IgD-negative memory B cell (primary cell): ENCODE measurements at regions not wholly inside any gene's neighbourhood (a gene's known extent, or its start where the extent isn't known, plus 50 kb on each side); places are given as distances from the start of the nearest gene placed in this dataset.

Source experiments
- H3K27ac Mint-ChIP-seq, 3 donors: one replicate each; pipeline ENCODE4 v1.8.0; 2020 to 2022; ENCODE audit warnings: mild to moderate bottlenecking in 3 of 3, mixed read lengths in 3 of 3, moderate library complexity in 1 of 3
- H3K27me3 Mint-ChIP-seq: one replicate; pipeline ENCODE4 v1.8.0; 2021; ENCODE audit warnings: mixed read lengths
- H3K36me3 Mint-ChIP-seq: one replicate; pipeline ENCODE4 v1.8.0; 2020; ENCODE audit warnings: mild to moderate bottlenecking, mixed read lengths
- H3K4me1 Mint-ChIP-seq, 3 donors: one replicate each; pipeline ENCODE4 v1.8.0; 2020 to 2022; ENCODE audit warnings: mixed read lengths in 3 of 3, mild to moderate bottlenecking in 1 of 3
- H3K4me3 Mint-ChIP-seq, 4 donors: one replicate each; pipeline ENCODE4 v1.8.0; 2020 to 2022; ENCODE audit warnings: mild to moderate bottlenecking in 4 of 4, mixed read lengths in 4 of 4, moderate library complexity in 3 of 4
- H3K9me3 Mint-ChIP-seq, 3 donors: one replicate each; pipeline ENCODE4 v1.8.0; 2020 to 2021; ENCODE audit warnings: mixed read lengths in 3 of 3, mild to moderate bottlenecking in 1 of 3

GRCh38 chr14:44701563-44702263 is 194.6 kb upstream of the FSCB start:
- H3K4me3 Mint-ChIP-seq: no peak overlapping the region
- H3K9me3 Mint-ChIP-seq: peaks cover 0 to 6% (median 0%) of the 10 kb centered on the region in 3 donors
- no peaks in the 10 kb centered on the region for H3K27me3 Mint-ChIP-seq
- no peak overlapping the region for H3K27ac Mint-ChIP-seq
- no peaks in the 10 kb centered on the region for H3K4me1 Mint-ChIP-seq
- no peaks in the 10 kb centered on the region for H3K36me3 Mint-ChIP-seq

- Mint-ChIP-seq H3K27me3 (no peaks in the 10 kb centered on the region), H3K36me3 (no peaks in the 10 kb centered on the region), H3K27ac (no peak overlapping the region), H3K4me3 (no peak overlapping the region), H3K4me1 (no peaks in the 10 kb centered on the region), H3K9me3 (peaks cover 0 to 7% (median 0%) of the 10 kb centered on the region in 3 donors)
Observed at GRCh38 chr14:44700694-44701093, 193.6 kb upstream of the FSCB start.

GRCh38 chr14:44700184-44700583 is 193.1 kb upstream of the FSCB start:
- Mint-ChIP-seq H3K4me3 (no peak overlapping the region), H3K9me3 (peaks cover 0 to 7% (median 0%) of the 10 kb centered on the region in 3 donors), H3K27me3 (no peaks in the 10 kb centered on the region), H3K27ac (no peak overlapping the region), H3K36me3 (no peaks in the 10 kb centered on the region), H3K4me1 (no peaks in the 10 kb centered on the region)

- Mint-ChIP-seq H3K27ac (no peak overlapping the region), H3K27me3 (no peaks in the 10 kb centered on the region), H3K36me3 (no peaks in the 10 kb centered on the region), H3K4me1 (no peaks in the 10 kb centered on the region), H3K9me3 (peaks cover 0 to 7% (median 0%) of the 10 kb centered on the region in 3 donors), H3K4me3 (no peak overlapping the region)
Observed at GRCh38 chr14:44699391-44699790, 192.3 kb upstream of the FSCB start.

- Mint-ChIP-seq H3K4me1 (no peaks in the 10 kb centered on the region), H3K27ac (peak overlapping the region in 1 of 3 donors; percentile 23), H3K4me3 (no peak overlapping the region), H3K9me3 (peaks cover 3 to 9% (median 3%) of the 10 kb centered on the region in 3 donors), H3K27me3 (no peaks in the 10 kb centered on the region), H3K36me3 (no peaks in the 10 kb centered on the region)
Observed at GRCh38 chr14:44669496-44669895, 162.4 kb upstream of the FSCB start.

GRCh38 chr14:44663136-44663535 is 156.1 kb upstream of the FSCB start:
- H3K27ac Mint-ChIP-seq: no peak overlapping the region
- no peaks in the 10 kb centered on the region for H3K9me3 Mint-ChIP-seq
- peaks cover 0 to 4% (median 0%) of the 10 kb centered on the region in 3 donors for H3K4me1 Mint-ChIP-seq
- H3K27me3 Mint-ChIP-seq: no peaks in the 10 kb centered on the region
- H3K36me3 Mint-ChIP-seq: no peaks in the 10 kb centered on the region
- H3K4me3 Mint-ChIP-seq: peak overlapping the region in 1 of 4 donors; percentile 25

- Mint-ChIP-seq H3K4me3 (peak overlapping the region in 2 of 4 donors; percentile 25 to 53), H3K36me3 (no peaks in the 10 kb centered on the region), H3K27ac (peak overlapping the region in 1 of 3 donors; percentile 4), H3K27me3 (no peaks in the 10 kb centered on the region), H3K4me1 (peaks cover 0 to 4% (median 0%) of the 10 kb centered on the region in 3 donors), H3K9me3 (no peaks in the 10 kb centered on the region)
Observed at GRCh38 chr14:44662250-44662891, 155.3 kb upstream of the FSCB start.

- Mint-ChIP-seq H3K27ac (no peak overlapping the region), H3K27me3 (no peaks in the 10 kb centered on the region), H3K4me3 (no peak overlapping the region), H3K9me3 (peaks cover 0 to 1% (median 0%) of the 10 kb centered on the region in 3 donors), H3K36me3 (no peaks in the 10 kb centered on the region), H3K4me1 (peaks cover 0 to 4% (median 0%) of the 10 kb centered on the region in 3 donors)
Observed at GRCh38 chr14:44658389-44658696, 151.3 kb upstream of the FSCB start.

- H3K4me3 Mint-ChIP-seq: no peak overlapping the region
- peaks cover 0 to 4% (median 0%) of the 10 kb centered on the region in 3 donors for H3K4me1 Mint-ChIP-seq
- peaks cover 0 to 1% (median 0%) of the 10 kb centered on the region in 3 donors for H3K9me3 Mint-ChIP-seq
- no peaks in the 10 kb centered on the region for H3K36me3 Mint-ChIP-seq
- no peaks in the 10 kb centered on the region for H3K27me3 Mint-ChIP-seq
- H3K27ac Mint-ChIP-seq: no peak overlapping the region
Observed at GRCh38 chr14:44657696-44658388, 150.8 kb upstream of the FSCB start.

- H3K4me3 Mint-ChIP-seq: no peak overlapping the region
- H3K9me3 Mint-ChIP-seq: peaks cover 0 to 1% (median 0%) of the 10 kb centered on the region in 3 donors
- H3K4me1 Mint-ChIP-seq: peaks cover 0 to under 1% (median 0%) of the 10 kb centered on the region in 3 donors
- H3K27ac Mint-ChIP-seq: no peak overlapping the region
- H3K36me3 Mint-ChIP-seq: no peaks in the 10 kb centered on the region
- no peaks in the 10 kb centered on the region for H3K27me3 Mint-ChIP-seq
Observed at GRCh38 chr14:44657203-44657602, 150.1 kb upstream of the FSCB start.

- no peaks in the 10 kb centered on the region for H3K27me3 Mint-ChIP-seq
- H3K27ac Mint-ChIP-seq: no peak overlapping the region
- H3K9me3 Mint-ChIP-seq: peaks cover 0 to 3% (median 0%) of the 10 kb centered on the region in 3 donors
- no peaks in the 10 kb centered on the region for H3K36me3 Mint-ChIP-seq
- no peak overlapping the region for H3K4me3 Mint-ChIP-seq
- H3K4me1 Mint-ChIP-seq: no peaks in the 10 kb centered on the region
Observed at GRCh38 chr14:44654591-44654990, 147.5 kb upstream of the FSCB start.

- Mint-ChIP-seq H3K9me3 (peaks cover 0 to 3% (median 0%) of the 10 kb centered on the region in 3 donors), H3K4me1 (no peaks in the 10 kb centered on the region), H3K27me3 (no peaks in the 10 kb centered on the region), H3K36me3 (no peaks in the 10 kb centered on the region), H3K27ac (no peak overlapping the region), H3K4me3 (no peak overlapping the region)
Observed at GRCh38 chr14:44653641-44654040, 146.6 kb upstream of the FSCB start.

GRCh38 chr14:44652640-44653039 is 145.6 kb upstream of the FSCB start:
- H3K27ac Mint-ChIP-seq: no peak overlapping the region
- peaks cover 0 to 3% (median 0%) of the 10 kb centered on the region in 3 donors for H3K9me3 Mint-ChIP-seq
- H3K36me3 Mint-ChIP-seq: no peaks in the 10 kb centered on the region
- H3K27me3 Mint-ChIP-seq: no peaks in the 10 kb centered on the region
- no peaks in the 10 kb centered on the region for H3K4me1 Mint-ChIP-seq
- H3K4me3 Mint-ChIP-seq: no peak overlapping the region

- Mint-ChIP-seq H3K36me3 (no peaks in the 10 kb centered on the region), H3K4me1 (no peaks in the 10 kb centered on the region), H3K27me3 (no peaks in the 10 kb centered on the region), H3K4me3 (no peak overlapping the region), H3K27ac (no peak overlapping the region), H3K9me3 (peaks cover 0 to 1% (median 0%) of the 10 kb centered on the region in 3 donors)
Observed at GRCh38 chr14:44649061-44649460, 142.0 kb upstream of the FSCB start.

- Mint-ChIP-seq H3K27ac (no peak overlapping the region), H3K4me1 (no peaks in the 10 kb centered on the region), H3K4me3 (no peak overlapping the region), H3K36me3 (no peaks in the 10 kb centered on the region), H3K27me3 (no peaks in the 10 kb centered on the region), H3K9me3 (no peaks in the 10 kb centered on the region)
Observed at GRCh38 chr14:44640416-44640815, 133.3 kb upstream of the FSCB start.
